HuH-7 (cell line): ENCODE measurements at regions not wholly inside any gene's neighbourhood (a gene's known extent, or its start where the extent isn't known, plus 50 kb on each side); places are given as distances from the start of the nearest gene placed in this dataset.
"Not testable (repeated sequence)": the region's sequence is repeated elsewhere in the genome, so short reads cannot be mapped to it uniquely, and the experiment has no call there.

Experiments used
- DNase-seq: peaks from one replicate; pipeline ENCODE4 v3.0.0; 2011; ENCODE audit warnings: low spot score

DNA sequence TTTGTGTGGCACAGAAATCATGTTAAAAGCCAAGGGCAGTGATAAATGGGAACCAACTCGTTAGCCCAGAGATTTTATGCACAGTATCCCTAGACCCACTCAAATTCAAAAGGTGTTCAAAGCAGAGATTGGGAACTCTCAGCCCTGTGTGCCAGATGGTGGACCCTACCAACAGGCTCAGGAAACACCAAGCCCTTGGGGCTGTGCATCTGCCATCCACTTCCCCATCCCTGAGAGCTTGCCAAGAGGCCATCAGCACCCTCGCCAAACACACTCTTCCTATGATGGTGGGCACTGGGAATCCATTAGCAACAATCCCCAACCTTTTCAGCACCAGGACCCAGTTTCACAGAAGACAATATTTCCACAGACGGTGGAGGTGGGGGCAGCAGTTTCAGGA, 194.2 kb upstream of the NFIA start:
- DNase-seq = no peak

DNA sequence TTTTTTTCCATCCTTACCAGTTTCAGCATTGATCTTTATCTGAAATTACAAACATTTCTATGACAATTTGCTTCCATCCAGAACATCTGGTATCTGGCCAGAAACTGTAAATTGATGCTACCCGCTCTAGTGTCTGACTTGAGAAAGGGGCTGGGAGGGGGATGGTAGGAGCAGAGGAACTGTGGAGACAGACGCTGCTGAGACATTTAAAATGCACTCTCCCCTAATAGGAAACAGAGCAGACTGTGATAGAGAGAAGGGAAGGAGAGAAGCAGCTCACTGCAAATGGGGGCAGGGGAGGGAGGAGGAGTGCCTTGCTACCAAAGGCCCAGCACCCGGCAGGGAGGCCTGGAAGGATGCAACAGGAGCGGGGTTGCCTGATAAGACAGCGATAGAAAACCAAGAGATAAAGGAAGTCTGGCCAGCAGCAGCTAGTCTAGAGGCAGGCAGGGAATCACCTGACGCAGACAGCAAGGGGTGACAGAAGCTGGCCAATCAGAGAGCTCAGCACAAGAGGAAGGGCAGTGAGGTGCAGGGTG, 195.5 kb upstream of the NFIA start:
- no peak for DNase-seq

DNA sequence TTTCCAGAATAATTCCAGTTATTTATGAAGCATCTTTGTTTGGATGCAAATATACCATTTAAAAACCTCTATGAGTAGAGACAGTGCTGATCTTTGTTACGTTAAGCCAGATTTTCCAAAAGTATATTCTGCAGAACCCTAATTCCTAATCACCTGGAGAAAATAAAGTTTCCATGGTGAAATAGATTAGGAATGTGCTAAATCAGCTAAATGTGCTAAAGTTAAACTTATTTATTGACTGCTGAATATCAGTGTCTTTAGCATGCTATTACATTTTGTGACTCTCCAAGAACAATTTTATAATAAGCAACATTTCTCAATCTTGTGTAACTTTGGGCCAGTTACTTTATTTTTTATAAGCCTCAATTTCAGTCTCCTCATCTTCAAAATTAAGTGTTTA, 196.3 kb upstream of the NFIA start:
- no peak for DNase-seq

DNA sequence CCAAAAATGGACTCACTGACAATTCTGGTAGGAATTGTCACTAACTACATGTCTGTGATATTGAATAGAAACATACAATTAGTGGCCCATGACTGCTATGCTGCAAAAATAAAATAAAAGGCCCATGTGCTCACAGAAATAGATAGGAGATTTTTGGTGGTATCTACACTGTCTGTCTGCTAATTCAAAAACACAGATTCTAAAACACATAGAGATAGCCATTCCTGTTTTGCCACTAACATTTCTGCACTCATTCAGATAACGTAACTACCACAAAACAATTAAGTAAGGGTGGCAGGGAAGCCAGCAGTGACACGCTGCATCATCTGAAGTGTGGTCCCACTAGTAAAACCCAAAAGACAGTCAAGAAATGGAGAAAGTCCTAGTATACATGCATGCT, 202.2 kb upstream of the NFIA start:
- DNase-seq = no peak

DNA sequence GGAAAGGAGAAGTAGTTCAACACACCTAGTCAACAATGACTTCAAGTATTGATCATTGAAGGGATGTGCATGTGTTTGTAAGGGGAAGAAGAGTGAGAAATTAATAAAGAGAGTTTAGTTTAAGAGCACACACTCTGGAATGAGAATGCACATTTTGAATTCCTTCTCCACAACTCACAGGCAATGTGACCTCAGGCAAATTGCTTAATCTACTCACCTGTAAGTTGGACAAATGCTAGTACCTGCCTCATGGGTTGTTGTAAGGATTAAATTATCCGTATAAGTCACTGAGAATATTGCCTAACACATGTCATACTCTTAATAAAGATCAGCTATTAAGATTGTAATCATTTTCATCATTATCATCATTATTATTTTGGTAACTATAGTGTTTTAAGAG, 204.0 kb upstream of the NFIA start:
- DNase-seq = no peak

DNA sequence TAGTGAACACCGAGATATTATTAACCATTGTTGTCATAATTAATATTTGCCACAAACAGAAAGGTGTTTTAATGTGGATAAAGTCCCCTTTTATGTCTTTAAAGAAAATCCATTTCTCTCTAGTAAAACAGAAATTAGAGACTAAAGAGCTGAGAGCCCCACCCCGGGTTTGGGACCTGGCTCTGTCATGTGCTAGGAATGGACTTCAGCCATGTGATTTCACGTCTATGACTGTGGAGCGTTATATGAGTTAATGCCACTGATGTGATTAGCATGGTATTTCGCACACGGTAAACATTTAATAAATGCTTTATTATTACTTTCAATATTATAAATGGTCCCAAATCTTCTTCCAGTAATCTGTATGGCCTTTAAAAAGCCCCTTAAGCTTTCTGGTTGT, 205.0 kb upstream of the NFIA start:
- no peak for DNase-seq

DNA sequence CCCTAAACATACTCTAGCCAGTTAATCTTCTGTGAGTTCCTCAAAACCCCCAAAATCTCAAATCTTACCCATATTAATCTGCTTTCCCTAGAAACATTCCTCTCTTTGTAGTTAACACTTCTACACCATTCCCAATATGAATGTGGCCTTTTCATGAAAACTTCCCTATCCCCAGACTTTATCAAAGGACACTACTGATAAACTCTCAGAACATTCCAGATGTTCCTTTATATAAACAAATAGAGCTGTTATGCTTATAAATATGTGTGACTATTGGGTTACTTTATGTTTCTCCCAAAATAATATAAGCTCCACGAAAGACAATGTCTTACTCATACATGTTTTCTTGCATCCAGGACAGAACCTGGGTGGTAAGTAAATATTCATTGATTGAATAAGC, 205.4 kb upstream of the NFIA start:
- DNase-seq = no peak

DNA sequence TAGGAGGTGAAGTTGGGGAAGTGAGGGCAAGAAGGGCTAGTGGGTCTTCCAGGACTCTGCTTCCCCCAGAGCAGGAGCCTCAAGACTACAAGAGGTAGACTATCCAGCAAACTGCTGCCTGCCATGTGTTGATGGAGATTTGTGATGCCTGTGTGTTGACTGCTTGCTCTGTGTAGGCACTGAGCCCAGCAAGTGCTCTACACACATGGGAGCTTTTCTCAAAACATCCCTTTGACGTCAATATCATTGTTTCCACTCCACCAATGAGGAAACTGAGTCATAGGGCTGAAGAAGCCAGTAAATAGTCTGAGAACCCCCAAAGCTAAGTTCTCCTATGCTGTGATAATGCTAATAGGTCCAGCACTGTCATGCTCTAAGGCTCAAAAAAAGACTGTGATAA, 207.2 kb upstream of the NFIA start:
- DNase-seq = no peak

DNA sequence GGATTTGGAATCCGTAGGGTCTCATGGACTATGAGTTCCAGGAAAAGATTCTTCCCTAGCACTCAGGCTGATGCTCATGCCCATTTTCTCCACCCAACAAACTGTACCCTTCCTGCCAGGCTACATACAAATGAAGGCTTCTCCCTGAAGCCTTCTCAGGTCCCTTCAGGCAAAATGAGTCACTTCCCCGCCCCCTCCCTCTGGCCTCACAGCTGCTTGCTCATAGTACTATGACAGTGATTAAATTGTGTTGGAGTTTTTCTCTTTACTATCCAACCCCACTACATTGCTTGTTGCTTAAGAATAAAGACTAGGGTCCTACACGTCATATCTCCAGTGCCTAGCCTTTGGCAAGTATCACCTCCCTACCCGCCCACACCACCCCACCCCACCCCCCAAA, 207.6 kb upstream of the NFIA start:
- DNase-seq = no peak

DNA sequence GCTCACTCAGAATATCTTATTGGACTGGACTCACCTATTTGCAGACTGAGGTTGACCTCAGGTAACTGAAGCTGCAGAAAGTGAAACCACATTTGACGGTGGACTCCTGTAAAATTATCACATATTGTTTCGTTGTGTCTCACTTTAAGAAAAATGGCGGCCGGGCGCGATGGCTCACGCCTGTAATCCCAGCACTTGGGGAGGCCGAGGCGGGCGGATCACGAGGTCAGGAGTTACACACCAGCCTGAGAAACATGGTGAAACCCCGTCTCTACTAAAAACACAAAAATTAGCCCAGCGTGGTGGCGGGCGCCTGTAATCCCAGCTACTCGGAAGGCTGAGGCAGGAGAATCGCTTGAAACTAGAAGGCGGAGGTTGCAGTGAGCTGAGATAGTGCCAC, 209.0 kb upstream of the NFIA start:
- not testable (repeated sequence) for DNase-seq

DNA sequence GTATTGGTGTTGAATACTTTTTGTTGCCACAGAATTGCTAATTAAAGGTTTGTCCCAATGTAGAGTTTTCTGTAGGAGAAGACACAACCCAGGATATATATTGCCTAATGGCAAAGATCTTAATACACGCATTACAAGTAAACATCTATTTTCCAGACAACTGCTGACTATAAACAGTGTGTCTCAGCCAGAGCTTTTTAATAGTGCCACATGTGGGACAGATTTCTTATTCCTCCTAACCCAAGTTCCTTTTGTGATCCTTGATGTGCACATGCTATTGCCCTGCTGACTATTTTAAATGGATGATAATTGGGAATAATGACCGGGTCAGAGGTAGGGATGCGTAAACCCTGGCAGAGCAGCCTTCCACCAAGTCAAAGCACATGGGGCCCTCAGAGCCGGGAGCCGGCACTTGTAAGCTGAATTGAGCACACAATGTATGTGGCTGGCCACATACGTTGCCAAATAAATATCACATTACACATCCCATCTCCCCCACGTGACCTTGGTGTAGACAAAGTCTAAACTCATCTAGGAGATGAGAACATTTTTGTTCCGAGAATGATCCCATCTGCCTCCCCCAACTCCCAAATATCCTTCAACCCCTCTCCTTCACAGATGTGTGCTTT, 209.8 kb upstream of the NFIA start:
- no peak for DNase-seq

DNA sequence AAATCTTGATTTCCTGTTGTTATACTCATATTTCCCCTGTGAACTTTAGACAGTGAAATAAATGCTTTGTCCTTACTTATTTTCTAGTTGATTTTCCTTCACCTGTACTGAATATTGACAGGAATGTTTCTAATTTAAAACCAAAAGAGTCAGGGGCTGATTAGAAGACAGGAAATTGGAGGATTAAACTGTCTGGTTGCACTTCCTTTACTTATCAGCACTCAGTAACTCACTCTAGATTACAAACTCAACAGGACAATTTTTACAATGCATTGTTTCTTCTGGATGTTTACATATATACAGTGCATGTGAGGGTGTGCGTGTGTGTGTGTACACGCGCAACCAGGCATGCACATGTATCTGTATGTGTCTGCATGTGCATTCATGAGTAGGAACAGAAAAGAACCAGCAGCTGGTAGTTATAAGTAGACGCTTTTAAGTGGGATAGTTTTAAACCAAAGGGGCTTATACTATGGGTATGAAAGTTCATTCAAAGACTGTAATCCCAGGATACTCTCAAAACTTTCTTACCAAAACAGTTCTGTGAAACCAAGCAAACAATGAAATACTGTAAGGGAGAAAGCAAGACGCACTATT, 212.0 kb upstream of the NFIA start:
- no peak for DNase-seq

DNA sequence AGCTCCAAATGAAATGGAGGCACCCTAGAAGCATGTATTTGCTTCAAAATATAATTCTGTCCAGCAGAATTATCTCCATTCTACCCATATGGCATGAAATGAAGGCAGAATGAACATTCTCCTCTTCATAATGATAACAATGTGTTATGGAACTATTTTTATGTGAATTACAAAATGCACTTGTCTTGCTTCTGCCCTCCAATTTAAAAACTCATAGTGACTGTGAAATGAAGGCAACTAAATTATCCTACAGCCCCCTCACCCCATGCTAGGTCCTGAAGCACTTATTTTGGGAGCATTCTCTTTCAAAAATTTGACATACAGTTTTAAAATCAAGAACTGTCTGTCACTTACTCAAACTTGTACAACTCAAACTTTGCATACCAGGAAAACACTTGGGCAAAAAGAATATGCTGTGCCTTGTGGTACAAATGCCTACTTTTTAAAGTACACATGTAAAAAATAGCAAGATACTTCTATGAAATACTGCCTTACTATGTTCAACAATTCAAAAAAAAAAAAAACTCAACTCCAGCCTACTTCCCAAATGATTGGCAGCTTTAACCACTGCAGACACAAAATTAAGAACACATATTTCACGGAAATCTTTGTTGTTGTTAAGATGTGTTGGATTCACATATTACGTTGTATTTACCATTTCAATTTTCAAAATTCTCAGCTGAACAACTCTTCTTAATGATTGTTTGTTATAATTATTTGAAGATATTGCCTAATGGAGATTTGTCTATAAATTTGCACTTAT, 213.3 kb upstream of the NFIA start:
- DNase-seq = no peak

DNA sequence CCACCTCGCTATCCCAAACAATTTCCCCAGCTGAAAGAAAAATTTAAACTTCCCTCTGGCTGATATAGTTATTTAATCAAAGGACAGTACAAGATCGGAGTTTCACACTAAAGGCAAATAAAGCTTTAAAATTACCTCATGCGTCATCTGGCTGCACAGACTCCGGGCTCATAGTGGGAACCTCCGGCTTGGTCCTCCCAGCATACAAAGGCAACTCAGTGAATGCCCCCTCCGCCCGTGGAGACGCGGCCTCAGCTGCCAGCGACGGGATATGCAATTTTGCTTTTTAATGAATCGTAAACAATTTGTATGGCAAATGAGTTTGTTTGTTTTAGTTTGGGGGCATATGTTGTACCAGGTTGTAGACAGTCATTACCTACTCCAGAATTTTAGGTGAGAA, 214.6 kb upstream of the NFIA start:
- no peak for DNase-seq

DNA sequence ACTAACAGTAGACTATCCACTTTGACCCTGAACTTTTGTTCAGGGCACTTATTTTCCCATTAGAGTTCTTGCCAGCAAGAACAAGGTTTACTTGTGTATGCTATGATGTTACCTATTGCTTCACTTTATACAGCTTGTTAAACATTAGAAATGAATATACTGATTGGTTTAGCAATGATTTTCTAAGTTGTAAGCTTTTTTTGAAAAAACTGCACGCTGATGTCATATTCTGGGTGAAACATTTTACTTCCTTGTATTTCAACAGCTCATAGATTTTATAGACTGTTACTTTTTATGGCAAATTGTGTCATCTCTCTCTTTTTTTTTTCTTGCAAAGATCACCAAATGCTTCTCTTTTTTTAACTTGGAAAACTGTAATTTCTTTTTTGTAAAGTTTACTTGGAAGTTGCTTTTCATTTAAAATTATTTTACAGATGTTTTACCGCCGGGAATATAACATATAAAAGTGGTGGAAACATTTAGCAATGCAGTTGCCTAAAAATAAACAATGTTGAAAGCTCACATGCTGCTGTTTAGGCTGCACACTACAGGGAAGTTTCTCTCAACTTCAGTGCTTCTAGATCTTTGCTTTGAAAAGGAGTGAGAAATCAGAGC, 215.3 kb upstream of the NFIA start:
- DNase-seq = no peak

DNA sequence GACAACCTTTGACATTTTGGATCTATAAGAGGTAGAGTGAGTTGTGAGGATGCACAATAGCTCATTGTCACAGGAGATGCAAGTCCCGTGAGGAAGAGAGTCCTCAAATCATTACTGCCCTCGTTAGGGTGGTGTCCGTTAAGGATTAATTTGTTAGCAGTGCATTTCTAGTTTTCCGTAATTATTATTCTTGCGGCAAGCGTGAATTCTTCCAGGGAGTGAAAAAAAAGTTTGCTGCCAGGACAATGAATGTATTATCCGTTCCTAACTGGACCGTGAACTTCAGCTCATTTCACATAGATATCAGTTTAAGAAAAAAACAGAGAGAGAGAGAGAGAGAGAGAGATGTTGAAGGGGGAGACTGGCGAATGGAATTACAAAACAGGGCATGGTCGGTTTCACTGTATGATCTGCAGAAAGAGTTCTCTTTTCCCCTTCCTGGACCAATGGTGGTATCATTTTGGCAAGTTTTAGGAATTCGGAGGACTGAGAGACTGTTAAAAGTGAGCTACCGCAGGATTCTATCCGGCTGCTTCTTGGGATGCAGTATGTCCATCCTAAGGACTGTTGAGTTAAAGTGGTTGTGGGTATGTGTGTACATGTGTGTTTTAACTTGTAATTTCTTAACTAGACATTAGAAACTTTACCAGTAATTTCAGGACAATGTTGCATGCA, 216.0 kb upstream of the NFIA start:
- DNase-seq = no peak

DNA sequence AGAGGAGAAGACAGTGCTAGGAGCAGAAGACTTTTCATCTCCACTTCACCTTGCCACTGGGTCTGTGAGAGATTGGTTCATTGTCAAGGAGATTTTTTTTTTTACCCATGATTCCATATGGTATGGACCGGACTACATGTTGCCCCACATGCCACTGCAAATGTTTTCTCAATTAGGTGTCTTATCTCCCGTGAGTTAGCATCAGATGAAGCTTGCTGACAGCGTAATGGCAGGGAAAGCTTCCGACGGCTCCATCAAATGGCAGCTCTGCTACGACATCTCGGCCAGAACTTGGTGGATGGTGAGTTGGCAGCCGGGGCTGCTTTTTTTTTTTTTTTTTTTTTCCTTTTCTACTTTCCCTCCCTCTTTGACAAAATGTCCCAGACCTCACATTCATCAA, 217.2 kb upstream of the NFIA start:
- no peak for DNase-seq

DNA sequence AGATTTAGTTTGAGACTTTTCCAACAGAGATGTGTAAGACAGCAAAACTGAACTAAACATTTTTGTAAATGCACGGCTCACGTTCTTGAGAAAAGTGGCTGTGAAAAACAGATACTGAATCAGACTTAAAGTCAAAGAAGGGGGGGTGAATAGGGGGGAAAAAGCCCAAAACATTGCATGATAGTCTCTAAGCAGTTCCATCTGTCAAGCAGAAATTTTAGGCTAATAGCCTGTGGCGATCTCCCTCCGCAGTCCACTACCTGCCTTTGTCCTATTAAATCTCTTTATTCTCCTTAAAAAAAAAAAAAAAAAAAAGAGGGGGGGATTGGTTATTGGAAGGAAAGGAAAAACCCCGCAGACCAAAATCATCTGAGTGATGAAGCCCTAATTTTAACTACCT, 217.6 kb upstream of the NFIA start:
- no peak for DNase-seq

DNA sequence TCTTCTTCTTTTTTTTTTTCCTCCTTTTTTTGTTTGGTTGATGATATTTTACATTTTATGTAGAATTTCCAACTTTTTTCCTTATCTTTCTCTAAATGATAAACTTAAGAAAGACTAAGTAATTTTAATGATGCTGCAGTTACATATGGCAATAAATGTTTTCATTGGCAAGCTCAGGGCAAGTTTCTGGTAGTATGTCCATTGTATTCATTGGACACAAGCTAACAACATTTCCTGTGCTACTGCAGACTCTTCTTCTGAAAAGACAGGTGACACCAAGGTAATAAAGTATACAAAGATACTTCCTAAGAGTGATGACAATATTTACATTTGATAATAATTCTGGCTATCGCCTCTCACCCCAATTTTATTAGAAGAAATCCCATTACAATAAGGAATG, 219.2 kb upstream of the NFIA start:
- no peak for DNase-seq

DNA sequence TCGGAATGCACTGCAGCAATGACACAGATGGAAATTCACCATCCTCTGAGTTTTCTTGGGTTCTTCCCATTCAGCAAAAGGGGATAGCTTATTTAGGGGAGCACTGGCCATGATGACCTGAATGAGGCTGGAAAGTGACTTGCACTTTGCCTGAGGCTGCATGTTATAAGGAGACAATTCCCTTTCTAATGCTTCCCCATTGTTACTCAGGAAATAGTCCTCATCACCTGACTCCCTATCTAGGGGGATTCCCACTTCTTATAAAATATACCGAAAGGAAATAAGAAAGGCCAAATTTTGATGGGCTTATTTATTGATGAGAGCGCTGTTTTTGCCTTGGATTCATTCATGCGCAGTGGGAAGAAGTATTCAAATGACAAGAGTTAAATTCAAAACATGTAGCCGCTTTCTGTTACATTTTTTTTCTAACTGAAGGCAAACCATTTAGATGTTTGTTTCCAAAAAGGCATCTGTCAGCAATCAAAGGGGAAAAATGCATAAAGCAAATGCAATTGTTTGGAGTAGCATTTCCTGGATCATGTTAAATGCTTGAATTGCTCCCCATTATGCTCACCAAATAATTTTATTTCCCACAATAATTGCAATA, 220.3 kb upstream of the NFIA start:
- DNase-seq = no peak

DNA sequence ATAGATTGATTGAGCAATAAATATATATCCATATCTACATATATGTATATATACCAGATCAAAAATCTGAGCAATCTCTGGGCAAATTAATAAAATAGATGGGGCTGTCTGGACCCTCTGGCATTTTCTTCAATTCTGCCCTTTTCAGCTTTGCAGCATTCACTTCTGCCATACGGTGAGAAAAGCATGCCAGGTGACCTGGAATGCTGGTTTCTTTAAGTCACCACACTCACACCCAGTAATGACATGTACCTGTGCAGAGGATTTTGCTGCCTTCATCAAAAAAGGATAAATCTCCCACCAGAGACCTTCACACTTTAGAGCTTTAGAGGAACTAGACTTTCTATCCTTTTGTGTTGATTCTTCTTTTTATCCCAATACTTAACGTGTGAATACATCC, 223.2 kb upstream of the NFIA start:
- no peak for DNase-seq

DNA sequence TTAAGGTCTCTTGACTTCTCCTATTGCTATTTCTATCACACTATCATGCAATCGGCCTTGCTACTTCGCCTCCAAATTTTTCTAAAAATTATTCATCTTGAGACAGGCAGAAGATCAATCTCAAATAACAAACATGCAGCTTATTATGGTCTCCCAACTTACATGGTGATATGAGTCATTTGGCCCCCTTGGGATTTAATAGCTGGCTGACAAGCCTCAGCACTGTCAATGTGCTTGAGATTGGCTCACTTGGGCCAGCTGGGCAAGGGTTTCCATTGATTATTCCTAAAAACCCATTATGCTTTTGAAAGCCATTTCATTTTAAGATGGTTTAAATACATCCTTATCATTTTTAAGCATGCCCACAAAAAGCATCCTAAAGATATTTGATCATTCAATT, 224.5 kb upstream of the NFIA start:
- DNase-seq = no peak
